Endothelial cell of hepatic sinusoid (primary cell): ENCODE measurements at regions not wholly inside any gene's neighbourhood (a gene's known extent, or its start where the extent isn't known, plus 50 kb on each side); places are given as distances from the start of the nearest gene placed in this dataset.

Experiments
- in situ Hi-C: cut with HindIII; loops from 2 replicates; pipeline ENCODE4 v1.10.0; 2017; ENCODE audit warnings: low sequenced_read_pairs

DNA sequence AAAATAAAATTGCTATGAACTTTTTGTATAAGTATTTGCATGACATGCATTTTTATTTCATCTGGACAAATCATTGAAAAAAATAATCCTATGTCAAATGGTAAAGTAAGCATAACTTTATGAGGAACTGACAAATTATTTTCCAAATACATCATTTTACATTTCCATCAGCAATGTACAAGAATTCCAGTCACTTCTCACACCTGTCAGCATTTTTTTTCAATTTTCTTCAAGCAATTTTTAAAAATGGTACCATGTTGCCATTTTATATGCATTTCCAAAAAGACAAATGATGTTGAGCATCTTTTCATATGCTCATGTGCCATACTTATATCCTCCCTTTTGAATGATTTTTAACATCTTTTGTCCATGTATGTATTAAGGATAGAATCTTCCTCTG is 961.7 kb upstream of the PIK3C3 start:
- in situ Hi-C loops = no loop called here

DNA sequence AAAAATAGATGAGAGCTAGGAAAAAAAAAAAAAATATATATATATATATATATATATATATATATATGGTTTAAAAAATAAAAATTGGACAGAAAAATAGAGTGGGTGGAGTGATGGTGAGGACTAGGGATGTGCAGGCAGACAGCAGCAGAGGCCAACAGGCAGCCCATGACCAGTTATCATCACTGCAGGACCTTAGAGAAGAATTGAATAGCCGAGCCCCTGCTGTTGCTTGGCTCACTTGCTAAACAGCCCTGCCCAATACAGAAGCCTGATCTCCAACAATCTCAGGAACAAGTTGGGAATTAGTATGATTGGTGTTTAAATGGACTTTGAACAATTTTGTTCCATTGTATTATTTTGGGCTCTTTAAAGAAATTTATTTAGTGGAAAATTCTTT is 967.5 kb upstream of the PIK3C3 start:
- in situ Hi-C loops = no loop called here

DNA sequence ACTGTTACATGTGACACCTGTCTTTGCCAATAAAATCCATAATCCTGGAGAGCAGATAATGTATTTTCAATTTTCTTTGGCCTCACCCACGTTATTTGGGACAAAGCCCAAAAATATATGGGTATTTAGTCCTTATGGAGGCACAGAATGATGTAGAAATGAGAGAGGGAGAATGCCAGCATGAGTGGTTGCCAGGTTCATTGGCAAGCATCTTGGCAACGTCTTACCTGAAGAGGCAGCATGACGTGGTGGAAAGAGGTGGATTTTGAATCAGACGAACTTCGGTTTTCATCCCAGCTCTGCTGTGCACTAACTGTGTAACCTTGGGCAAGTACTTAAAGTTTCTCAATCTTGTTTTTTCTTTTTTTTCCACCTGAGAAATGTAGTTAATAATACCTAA is 969.6 kb upstream of the PIK3C3 start:
- in situ Hi-C loops = no loop called here

DNA sequence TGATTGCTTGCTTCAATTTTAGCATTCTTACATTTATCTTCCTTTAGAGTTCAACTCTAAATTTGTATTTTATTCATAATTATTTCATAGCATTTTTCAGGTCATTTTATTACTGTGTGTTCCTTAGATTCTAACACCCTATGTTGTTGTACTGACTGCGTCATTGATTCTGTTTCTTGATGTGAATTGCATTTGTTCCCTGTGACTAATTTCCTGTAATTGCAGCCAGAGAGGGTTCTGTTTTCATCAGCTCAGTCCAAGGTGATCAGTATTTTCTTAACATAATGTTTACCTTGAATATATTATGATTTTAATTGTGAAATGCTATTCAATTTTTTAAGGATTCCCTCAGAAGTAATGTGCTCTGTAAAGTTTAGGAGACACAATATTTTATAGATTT is 970.2 kb upstream of the PIK3C3 start:
- in situ Hi-C loops = no loop called here

DNA sequence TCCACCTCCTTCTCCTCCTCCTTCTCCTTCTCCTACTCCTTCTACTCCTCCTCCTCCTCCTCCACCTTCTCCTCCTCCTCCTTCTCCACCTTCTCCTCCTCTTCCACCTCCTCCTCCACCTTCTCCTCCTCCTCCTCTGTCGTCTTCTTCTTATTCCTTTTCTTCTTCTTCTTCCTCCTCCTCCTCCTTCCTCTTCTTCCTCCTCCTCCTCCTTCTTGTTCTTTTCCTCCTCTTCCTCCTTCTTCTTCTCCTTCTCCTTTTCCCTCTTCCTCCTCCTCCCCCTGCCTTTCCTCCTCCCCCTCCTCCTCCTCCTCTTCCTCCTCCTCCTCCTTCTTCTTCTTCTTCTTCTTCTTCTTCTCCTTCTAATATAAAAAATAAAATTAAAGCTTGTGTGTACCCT is 971.2 kb upstream of the PIK3C3 start:
- in situ Hi-C loops = no loop called here

DNA sequence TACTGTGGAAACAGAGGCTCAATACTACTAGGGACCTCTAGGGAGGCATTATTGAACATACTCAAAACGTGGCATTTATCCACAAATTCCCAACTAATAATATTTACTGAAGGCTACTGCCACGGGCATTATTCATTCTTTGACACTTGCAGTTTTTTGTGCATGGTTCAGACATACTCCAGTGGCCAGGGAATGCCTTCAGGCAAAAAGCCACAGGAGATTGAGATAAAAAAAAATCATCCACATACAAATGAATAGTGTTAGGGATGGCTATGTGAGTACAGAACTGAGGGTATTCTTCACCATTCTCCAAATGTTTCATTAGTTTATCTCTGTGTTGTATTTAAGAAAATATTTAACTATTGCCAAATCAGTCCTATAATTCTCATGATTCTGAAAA is 974.9 kb upstream of the PIK3C3 start:
- in situ Hi-C loops = no loop called here

DNA sequence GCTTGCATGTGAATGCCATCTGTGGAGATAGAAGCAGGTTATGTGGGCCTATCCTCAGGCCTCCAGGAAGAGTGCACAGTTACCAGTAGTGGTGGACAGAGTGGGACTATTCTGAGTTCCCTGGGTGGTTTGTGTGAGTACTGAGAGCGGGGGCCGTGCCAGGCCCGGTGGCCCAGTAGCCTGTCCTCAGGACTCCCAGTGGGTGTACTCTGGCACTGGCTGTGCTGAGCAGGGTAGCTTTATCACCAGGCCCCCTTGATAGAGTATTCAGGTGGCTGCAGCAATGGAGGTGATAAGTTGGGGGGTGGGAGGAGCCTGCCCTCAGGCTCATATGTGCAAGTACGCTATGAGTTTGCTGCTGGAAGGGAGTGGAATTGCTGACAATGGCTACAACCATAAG is 979.0 kb upstream of the PIK3C3 start:
- in situ Hi-C loops = no loop called here

DNA sequence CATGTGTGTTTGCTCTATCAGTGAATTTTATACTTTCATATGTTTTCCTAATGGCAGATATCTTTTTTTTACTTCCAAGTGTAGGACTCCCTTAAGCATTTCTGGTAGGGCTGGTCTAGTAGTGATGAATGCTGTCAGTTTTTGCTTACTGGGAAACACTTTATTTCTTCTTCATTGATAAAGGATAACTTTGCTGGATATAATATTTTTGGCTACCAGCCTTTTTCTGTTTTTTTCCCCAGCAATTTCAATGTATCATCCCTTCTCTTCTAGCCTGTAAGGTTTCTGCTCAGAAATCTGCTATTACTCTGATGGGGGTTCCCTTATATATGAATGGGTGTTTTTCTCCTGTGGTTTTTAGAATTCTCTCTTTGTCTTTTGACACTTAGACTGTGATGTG is 980.6 kb upstream of the PIK3C3 start:
- in situ Hi-C loops = no loop called here

DNA sequence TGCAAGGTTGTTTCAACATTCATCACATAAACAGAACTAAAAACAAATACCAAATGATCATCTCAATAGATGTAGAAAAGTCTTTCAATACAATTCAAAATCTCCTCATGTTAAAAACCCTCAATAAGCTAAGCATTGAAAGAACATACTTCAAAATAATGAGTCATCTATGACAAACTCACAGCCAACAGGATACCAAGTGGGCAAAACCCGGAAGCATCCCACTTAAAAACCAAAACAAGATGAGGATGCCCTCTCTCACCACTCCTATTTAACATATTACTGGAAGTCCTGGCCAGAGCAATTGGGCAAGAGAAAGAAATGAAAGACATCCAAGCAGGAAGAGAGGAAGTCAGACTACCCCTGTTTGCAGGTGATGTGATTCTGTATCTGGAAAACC is 992.2 kb upstream of the PIK3C3 start:
- in situ Hi-C loops = no loop called here

DNA sequence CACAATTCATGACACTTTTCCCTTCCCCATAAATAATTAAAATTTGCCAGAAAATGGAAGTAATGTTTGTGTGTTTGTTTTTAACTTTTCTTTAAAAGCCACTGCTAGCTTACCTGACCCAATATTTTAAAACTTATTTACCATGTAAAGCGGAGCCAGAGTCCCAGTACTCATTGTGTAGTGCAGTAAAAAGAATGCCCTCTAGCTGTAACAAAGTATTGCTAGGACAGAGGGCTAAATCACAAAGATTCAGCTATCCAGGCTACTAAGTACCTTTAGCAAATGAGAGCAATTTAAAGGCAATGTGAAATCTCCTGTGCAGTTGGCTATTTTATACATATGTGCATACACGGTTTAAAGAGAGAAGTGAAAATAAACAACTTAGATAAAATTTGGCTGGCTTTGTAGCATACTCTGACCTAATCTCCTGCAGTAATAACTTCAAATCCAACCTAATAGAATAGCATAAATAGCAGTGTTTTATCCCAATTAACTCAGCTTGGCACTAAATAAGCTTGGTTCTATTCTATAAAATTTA is 997.4 kb upstream of the PIK3C3 start:
- in situ Hi-C loops = no loop called here

DNA sequence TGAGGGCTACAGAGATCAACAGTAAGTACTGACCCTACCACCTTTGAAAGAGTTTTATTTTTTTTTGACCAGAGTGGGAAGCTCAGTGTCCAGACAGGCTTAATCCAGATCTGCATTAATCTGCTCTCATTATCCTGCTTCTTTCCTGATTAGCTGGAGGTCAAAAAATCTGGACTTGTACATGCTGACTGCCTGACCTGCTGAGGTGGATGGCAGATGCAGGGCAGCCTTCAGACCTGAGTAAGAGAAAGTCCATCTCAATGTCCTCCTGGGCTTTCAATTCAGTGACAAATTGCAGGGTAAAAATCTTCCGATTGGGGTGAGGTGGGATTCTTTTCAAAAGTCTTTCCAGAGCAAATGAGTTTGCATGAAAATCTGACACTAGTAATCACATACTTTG is 998.8 kb upstream of the PIK3C3 start:
- in situ Hi-C loops = no loop called here

DNA sequence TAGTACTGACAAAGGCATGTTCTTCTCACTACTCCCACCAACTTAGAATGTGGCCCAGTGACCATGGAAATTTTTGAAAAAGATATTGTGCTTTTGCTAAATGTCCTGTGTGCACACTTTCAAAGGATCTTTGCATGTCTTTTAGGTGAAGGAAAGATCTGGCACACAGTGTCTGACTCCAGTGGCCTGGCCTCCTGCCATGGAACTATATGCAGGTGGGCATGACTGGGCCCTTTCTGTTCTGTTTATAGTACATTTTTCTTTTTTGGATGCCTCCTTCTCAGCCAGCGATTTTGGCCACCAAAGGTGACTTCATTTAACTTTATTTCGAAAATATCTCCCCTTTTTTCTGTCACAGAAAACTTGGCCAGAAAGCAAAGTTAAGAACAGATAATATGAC is 999.7 kb upstream of the PIK3C3 start:
- in situ Hi-C loops = no loop called here

DNA sequence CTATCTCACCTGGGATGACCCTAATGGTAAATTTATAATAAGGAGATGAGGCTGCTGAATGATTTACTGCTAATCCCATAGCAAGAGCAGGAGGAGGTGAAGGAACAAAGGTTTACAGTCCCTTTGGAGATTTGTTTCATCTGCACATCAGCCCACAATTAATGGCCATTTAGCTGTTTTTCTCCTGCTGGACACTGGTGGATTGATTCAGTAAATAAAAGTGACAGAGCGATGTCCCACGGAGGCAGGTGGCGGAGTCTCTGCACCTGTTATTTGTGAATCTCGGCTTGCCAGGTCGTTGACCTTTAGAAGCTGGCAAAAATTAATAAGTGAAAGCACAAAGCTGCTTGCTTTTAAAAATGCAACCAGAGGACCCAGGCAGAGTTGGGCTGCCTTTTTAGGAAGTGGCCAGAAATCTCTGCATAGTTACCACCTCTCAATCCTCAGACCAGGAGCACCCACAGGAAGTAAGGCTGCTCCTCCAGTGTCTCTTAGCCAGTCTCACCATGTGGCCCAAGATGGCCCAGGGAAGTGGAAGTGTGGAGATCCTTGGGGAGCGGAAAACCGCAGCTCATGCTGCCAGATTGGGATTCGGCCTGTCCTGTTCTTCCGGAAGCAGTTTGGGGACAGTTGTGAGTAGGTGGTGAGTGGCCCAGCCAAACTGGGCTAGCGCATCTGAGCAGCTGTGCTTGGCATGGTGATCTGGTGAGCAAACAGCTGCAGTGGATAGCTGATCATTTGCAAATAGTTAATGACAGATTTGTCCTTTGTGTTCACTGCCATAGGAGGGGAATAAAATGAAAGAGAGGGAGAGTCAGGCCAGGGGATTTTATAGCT is 1005.7 kb upstream of the PIK3C3 start:
- in situ Hi-C loops = no loop called here

DNA sequence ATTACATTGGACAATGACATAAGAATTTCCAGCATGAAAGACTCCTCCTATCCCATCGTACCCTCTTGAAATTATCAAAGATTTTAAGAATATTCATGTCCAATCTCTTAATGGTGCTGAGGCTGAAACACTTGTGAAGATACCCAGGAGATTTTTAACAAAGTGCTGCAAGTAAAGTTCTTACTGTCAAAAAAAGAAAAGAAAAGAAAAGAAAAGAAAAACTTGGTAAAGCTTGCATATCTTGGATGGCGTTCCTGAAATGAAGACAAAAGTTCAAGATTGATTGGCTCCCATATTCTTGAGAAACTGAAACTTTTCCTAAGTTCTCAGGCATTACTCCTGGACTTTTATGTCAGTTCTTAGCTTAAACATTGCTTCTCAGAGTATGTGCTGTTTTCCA is 1010.5 kb upstream of the PIK3C3 start:
- in situ Hi-C loops = no loop called here

DNA sequence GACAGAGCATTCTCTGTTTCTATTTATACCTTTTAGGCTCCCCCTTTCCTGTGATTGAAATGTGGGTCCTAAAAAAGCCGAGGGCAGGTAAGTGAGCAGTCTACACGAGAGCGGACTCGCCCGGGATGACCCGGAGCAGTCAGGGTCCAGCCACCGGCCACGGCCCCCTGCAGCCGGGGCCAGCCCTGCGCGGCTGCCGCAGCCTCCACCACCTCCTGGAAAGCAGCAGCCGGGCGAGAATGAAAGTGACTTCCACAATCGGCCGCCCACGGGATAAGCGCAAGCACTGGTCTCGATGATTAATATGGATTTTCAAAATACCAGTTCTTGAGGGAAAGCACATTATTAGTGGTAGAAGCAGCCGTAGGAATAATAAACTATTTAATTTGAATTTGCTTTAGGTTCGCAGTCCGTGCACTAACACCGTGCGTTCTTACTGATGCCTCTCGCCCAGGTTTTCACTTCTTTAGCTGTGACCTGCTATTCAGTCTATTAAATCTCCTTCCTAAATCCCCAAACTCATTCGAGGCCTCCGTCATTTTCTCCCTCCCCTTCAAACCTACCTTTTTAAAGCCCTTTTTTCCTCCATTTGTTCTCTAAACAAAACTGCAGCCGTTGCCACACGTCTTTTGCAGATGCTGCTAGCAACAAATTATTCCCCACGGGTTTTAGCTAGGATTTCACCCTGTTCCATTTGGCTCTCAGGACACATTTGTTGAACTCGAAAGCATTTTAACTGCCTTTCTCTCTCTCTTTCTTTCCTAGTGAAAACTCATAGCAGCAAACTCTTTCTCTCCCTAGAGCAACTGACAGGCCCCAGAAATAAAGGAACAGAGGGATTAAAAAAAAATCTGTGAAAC is 1015.1 kb upstream of the PIK3C3 start:
- in situ Hi-C loops = no loop called here

DNA sequence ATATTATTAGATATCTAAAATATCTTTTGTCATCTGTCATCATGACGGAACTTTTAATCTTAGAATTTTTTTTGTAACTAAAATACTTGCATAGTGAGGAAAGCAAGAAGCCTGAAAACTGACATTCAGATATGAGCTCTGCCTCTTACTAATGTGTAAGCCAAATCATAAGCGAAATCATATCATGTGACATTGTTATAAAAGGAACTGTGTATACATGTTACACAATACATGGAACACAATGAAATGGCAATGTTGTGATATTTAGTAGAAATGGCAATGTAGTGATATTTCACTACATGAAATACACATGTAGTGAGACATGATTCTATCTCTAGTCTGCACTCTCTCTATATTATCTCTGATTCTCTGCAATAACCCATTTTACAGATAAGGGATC is 1016.4 kb upstream of the PIK3C3 start:
- in situ Hi-C loops = no loop called here

DNA sequence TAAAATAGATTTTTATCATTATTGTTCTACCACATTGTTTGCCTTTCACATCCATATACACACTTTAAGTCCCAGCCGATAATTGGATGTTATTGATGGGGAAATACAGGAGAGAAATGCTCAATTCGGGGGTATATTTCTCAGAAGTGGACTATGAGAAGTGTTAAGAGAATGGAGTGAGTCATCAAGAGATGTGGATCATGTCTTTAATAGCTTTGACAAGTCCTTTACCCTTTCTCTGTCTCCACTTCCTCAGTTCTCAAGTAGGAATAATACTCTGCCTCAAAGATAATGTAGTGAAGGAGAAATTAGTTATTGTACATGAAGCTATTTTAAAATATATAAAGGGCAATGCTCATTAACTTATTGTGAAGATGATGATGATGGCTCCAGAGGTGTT is 1017.6 kb upstream of the PIK3C3 start:
- in situ Hi-C loops = no loop called here

DNA sequence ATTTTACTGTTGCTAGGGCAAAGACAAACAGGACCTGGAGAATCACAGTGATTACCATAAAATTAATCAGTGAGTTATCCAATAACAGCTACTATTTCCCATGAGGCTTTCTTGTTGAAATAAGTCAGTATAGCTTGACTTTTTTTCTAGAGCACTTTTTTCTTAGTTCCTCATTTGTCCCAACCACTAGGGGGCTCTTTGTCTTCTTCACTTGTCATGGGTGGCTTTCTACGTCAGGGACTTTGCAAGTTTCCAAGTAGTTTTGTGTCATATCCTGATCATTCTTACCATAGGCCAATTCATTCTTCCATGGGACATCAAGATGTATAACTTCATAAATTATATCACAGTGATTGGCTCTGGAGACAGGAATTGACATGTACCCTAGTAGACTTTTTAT is 1019.6 kb upstream of the PIK3C3 start:
- in situ Hi-C loops = no loop called here

DNA sequence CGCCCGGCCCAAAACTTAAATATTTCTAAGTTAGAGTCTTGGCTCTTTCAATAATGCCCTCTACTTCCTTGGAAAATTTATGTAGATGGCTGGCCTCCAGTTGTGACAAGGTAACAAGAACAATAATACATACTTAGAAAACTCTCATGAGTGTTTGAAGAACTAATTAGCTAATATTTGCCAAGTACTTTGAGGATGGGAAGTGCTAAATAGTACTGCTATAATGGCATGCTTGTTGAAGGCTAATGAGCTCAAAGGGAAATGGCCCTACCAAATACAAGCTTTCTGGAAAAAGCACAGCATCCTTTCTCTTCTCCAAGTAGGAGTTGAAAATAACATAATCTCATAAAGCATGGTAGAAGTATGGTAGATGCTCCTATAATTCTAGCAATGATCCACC is 1022.2 kb upstream of the PIK3C3 start:
- in situ Hi-C loops = no loop called here

DNA sequence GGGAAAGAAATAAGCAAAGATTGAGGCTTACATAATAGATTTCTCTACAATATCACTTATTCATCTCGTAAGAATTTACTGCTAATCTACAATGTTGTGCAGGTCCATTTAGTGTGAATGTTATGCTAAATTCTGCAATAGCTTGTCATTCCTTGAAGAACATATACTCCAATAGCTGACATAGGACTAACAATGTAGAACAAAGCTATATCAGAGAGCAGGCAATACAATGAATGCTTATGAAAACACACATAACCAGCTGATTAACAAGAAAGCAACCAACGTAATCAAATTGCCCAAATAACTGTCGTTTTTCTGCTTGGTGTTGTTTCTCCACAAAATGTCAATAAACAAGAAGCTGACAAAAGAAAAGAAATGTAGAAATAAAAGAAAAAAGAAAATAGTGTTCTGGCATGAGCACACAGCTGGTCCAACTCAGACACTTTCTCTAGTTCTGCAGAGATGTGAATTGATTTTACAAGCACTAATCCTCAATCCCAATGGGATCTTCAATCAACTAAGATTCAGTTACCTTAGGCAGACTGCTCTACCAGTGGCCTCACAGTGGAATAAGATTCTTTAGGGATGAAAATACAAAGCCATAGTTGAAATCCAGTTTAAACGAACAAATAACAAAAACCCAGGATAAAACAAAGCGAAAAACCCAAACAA is 1024.7 kb upstream of the PIK3C3 start:
- in situ Hi-C loops = no loop called here

DNA sequence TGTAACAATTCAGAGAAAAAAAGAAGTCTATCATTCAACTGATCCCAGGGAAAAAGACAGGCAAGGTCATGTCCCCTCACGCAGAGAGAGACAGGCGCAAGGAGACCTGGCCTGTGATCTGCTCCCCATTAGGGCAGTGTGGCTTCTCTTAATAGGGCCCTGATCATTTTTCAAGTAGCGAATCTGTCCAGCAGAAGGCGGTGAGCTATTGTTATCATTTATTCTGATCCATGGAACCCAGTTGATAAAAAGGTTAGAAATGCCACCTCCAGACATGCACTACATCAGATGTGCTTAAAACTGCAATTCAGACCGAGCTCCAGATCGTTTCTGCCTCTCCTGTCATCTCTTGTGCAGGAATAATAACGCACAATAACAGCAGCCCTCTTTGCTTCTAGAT is 1025.6 kb upstream of the PIK3C3 start:
- in situ Hi-C loops = no loop called here
